H9 (cell line): ENCODE measurements at regions not wholly inside any gene's neighbourhood (a gene's known extent, or its start where the extent isn't known, plus 50 kb on each side); places are given as distances from the start of the nearest gene placed in this dataset.
"Not testable (repeated sequence)": the region's sequence is repeated elsewhere in the genome, so short reads cannot be mapped to it uniquely, and the experiment has no call there.

Experiments used
- DNase-seq: peaks from one replicate; pipeline ENCODE4 v3.0.0-alpha.2; 2017
- H2AFZ ChIP-seq: one replicate; pipeline ENCODE4 v1.6.1; 2013; ENCODE audit warnings: mild to moderate bottlenecking, low read length, control low read depth, moderate library complexity
- H2AK5ac ChIP-seq: 2 replicates; pipeline ENCODE4 v1.6.1; 2013; ENCODE audit warnings: low read length, control low read depth, mixed read lengths; ENCODE audit not compliant: insufficient read length
- H2BK120ac ChIP-seq: one replicate; pipeline ENCODE4 v1.6.1; 2013; ENCODE audit warnings: low read depth, mild to moderate bottlenecking, low read length, control low read depth, inconsistent platforms; ENCODE audit not compliant: poor library complexity, severe bottlenecking
- H2BK12ac ChIP-seq: 2 replicates; pipeline ENCODE4 v1.6.1; 2013; ENCODE audit warnings: low read length, control low read depth, mixed read lengths, low read depth; ENCODE audit not compliant: insufficient read length
- H2BK15ac ChIP-seq: 2 replicates; pipeline ENCODE4 v1.6.1; 2013; ENCODE audit warnings: low read depth, low read length, control low read depth
- H2BK20ac ChIP-seq: one replicate; pipeline ENCODE4 v1.6.1; 2013; ENCODE audit warnings: low read depth, mild to moderate bottlenecking, low read length, control low read depth, inconsistent platforms; ENCODE audit not compliant: poor library complexity, severe bottlenecking
- H2BK5ac ChIP-seq: 2 replicates; pipeline ENCODE4 v1.6.1; 2013; ENCODE audit warnings: low read length, control low read depth, mixed read lengths; ENCODE audit not compliant: insufficient read length
- H3K14ac ChIP-seq: 2 replicates; pipeline ENCODE4 v1.6.1; 2013; ENCODE audit warnings: low read length, control low read depth; ENCODE audit not compliant: insufficient read depth
- H3K18ac ChIP-seq: 2 replicates; pipeline ENCODE4 v1.6.1; 2013; ENCODE audit warnings: low read depth, mild to moderate bottlenecking, mixed read lengths, low read length, control low read depth; ENCODE audit not compliant: insufficient read length
- H3K23ac ChIP-seq: 2 replicates; pipeline ENCODE4 v1.6.1; 2013; ENCODE audit warnings: low read length, control low read depth, mixed read lengths, low read depth; ENCODE audit not compliant: insufficient read length
- H3K23me2 ChIP-seq: 2 replicates; pipeline ENCODE4 v1.6.1; 2013; ENCODE audit warnings: low read depth, mild to moderate bottlenecking, mixed read lengths, low read length, control low read depth; ENCODE audit not compliant: insufficient read length, poor library complexity, severe bottlenecking
- H3K27ac ChIP-seq: 2 replicates; pipeline ENCODE4 v1.5.1; 2013; ENCODE audit warnings: low read length, control low read depth, mixed read lengths, low read depth; ENCODE audit not compliant: insufficient read length
- H3K27me3 ChIP-seq: 2 replicates; pipeline ENCODE4 v1.6.1; 2013; ENCODE audit warnings: low read length, control low read depth, inconsistent platforms; ENCODE audit not compliant: insufficient read depth
- H3K4ac ChIP-seq: 2 replicates; pipeline ENCODE4 v1.6.1; 2013; ENCODE audit warnings: low read depth, mild to moderate bottlenecking, control low read depth, inconsistent platforms, low read length, moderate library complexity
- H3K4me1 ChIP-seq: 2 replicates; pipeline ENCODE4 v1.6.1; 2013; ENCODE audit warnings: low read length, control low read depth, inconsistent platforms; ENCODE audit not compliant: insufficient read depth
- H3K4me2 ChIP-seq: 2 replicates; pipeline ENCODE4 v1.6.1; 2013; ENCODE audit warnings: low read length, control low read depth, mixed read lengths; ENCODE audit not compliant: insufficient read length, insufficient read depth
- H3K56ac ChIP-seq: 2 replicates; pipeline ENCODE4 v1.6.1; 2013; ENCODE audit warnings: low read depth, mild to moderate bottlenecking, mixed read lengths, low read length, control low read depth; ENCODE audit not compliant: insufficient read length
- H3K79me1 ChIP-seq: 2 replicates; pipeline ENCODE4 v1.6.1; 2013; ENCODE audit warnings: low read depth, mild to moderate bottlenecking, moderate library complexity, low read length, control low read depth, inconsistent platforms; ENCODE audit not compliant: insufficient read depth, poor library complexity, severe bottlenecking
- H3K79me2 ChIP-seq: 2 replicates; pipeline ENCODE4 v1.6.1; 2013; ENCODE audit warnings: low read length, control low read depth, inconsistent platforms; ENCODE audit not compliant: insufficient read depth
- H3K9ac ChIP-seq: 2 replicates; pipeline ENCODE4 v1.6.1; 2013; ENCODE audit warnings: low read length, control low read depth, mixed read lengths; ENCODE audit not compliant: insufficient read length; ENCODE audit errors: extremely low read depth
- H3K9me3 ChIP-seq: one replicate; pipeline ENCODE4 v1.6.1; 2013; ENCODE audit warnings: low read depth, low read length, inconsistent platforms; ENCODE audit not compliant: control insufficient read depth
- H3T11ph ChIP-seq: one replicate; pipeline ENCODE4 v1.6.1; 2013; ENCODE audit warnings: mild to moderate bottlenecking, low read length, control low read depth, inconsistent platforms
- H4K20me1 ChIP-seq: one replicate; pipeline ENCODE4 v1.6.1; 2013; ENCODE audit not compliant: control insufficient read depth, insufficient read length, insufficient read depth
- H4K5ac ChIP-seq: 2 replicates; pipeline ENCODE4 v1.6.1; 2013; ENCODE audit warnings: low read depth, mild to moderate bottlenecking, mixed read lengths, low read length, control low read depth; ENCODE audit not compliant: insufficient read length
- H4K8ac ChIP-seq: replicated peaks from 2 replicates; pipeline ENCODE4 v1.6.1; 2013; ENCODE audit warnings: low read length, control low read depth, mixed read lengths, low read depth; ENCODE audit not compliant: insufficient read length
- H4K91ac ChIP-seq: 2 replicates; pipeline ENCODE4 v1.6.1; 2013; ENCODE audit warnings: low read depth, mild to moderate bottlenecking, moderate library complexity, mixed read lengths, low read length, control low read depth; ENCODE audit not compliant: insufficient read length
- H3K27ac Mint-ChIP-seq, 3 experiments: 2 replicates in 2 of 3; 3 replicates in 1 of 3; pipeline ENCODE4 v1.8.0; 2020 to 2021; ENCODE audit warnings: mixed read lengths in 3 of 3, mild to moderate bottlenecking in 1 of 3, moderate library complexity in 1 of 3
- H3K27me3 Mint-ChIP-seq: 2 replicates; pipeline ENCODE4 v1.8.0; 2021; ENCODE audit warnings: low read depth, mild to moderate bottlenecking, moderate library complexity, mixed read lengths
- H3K36me3 Mint-ChIP-seq, 3 experiments: 2 replicates in 2 of 3; 3 replicates in 1 of 3; pipeline ENCODE4 v1.8.0; 2020 to 2021; ENCODE audit warnings: low read depth in 3 of 3, mixed read lengths in 3 of 3; ENCODE audit not compliant: insufficient read depth in 1 of 3
- H3K4me1 Mint-ChIP-seq, 2 experiments: 2 replicates each; pipeline ENCODE4 v1.8.0; 2020; ENCODE audit warnings: mixed read lengths in 2 of 2
- H3K4me3 Mint-ChIP-seq, 2 experiments: 2 replicates in 1 of 2; 3 replicates in 1 of 2; pipeline ENCODE4 v1.8.0; 2020 to 2021; ENCODE audit warnings: mild to moderate bottlenecking in 2 of 2, mixed read lengths in 2 of 2, moderate library complexity in 1 of 2
- H3K9me3 Mint-ChIP-seq, 2 experiments: 2 replicates in 1 of 2; 3 replicates in 1 of 2; pipeline ENCODE4 v1.8.0; 2020; ENCODE audit warnings: mild to moderate bottlenecking in 2 of 2, mixed read lengths in 2 of 2, moderate library complexity in 1 of 2
- WGBS: extraction: QIAGEN DNeasy Blood & Tissue Kit; methylation state at CpG from one replicate; pipeline ENCODE4 v1.1.7; 2013; ENCODE audit warnings: missing lambda C conversion rate, low lambda C conversion rate, mixed read lengths; ENCODE audit not compliant: insufficient read length; ENCODE audit errors: extremely low coverage; 5-methylcytosine and 5-hydroxymethylcytosine counted together

DNA sequence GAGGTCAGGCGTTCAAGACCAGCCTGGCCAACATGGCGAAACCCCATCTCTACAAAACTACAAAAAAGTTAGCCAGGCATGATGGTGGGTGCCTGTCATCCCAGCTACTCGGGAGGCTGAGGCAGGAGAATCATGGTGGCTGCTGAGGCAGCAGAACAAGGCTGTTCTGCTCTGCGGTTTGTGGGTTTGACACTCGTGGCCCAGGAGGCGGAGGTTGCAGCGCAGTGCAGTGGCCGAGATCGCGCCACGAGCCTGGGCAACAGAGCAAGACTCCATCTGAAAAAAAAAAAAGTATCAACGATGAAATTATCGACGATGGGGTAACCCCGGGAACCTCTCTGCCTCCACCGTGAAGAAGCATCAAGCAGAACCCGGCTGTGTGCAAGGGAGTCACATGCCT, 5478.8 kb upstream of the TPTE start:
- not testable (repeated sequence) for H3K4ac ChIP-seq, H3K23me2 ChIP-seq, H3K9me3 Mint-ChIP-seq, H3K9me3 ChIP-seq, H3K18ac ChIP-seq, DNase-seq, H3K4me1 ChIP-seq, H2BK12ac ChIP-seq, H3K27me3 ChIP-seq, H3K79me2 ChIP-seq, H2BK20ac ChIP-seq, H3K27ac ChIP-seq, H3K36me3 Mint-ChIP-seq, H3K4me1 Mint-ChIP-seq, H4K8ac ChIP-seq, H4K91ac ChIP-seq, H3K4me2 ChIP-seq, H4K5ac ChIP-seq, H2AK5ac ChIP-seq, H2AFZ ChIP-seq, H4K20me1 ChIP-seq, H2BK15ac ChIP-seq, H3K14ac ChIP-seq, H3K9ac ChIP-seq, H3K27ac Mint-ChIP-seq, H3K27me3 Mint-ChIP-seq, H3K79me1 ChIP-seq, H3K56ac ChIP-seq, H2BK120ac ChIP-seq, H3T11ph ChIP-seq, H3K4me3 Mint-ChIP-seq, H3K23ac ChIP-seq, H2BK5ac ChIP-seq
- WGBS = no CpG with 5 or more reads among the region's 17 CpGs

- no CpG with 5 or more reads among the region's 7 CpGs for WGBS
- not testable (repeated sequence) for H2AK5ac ChIP-seq
Observed at GRCh38 chr21:5044812-5045211, 5476.6 kb upstream of the TPTE start.

More at GRCh38 chr21:5044812-5045211, 5476.6 kb upstream of the TPTE start:
- H3K4me1 Mint-ChIP-seq, H3K56ac ChIP-seq, DNase-seq, H3K36me3 Mint-ChIP-seq, H3K14ac ChIP-seq, H3K27ac ChIP-seq, H4K8ac ChIP-seq, H3K9me3 Mint-ChIP-seq, H3K27me3 ChIP-seq, H3K79me2 ChIP-seq, H3K23me2 ChIP-seq, H3K4ac ChIP-seq, H2BK15ac ChIP-seq, H3K27me3 Mint-ChIP-seq, H3K18ac ChIP-seq, H3K4me1 ChIP-seq, H4K5ac ChIP-seq, H2BK120ac ChIP-seq, H2BK12ac ChIP-seq, H3K79me1 ChIP-seq, H3T11ph ChIP-seq, H2AFZ ChIP-seq, H3K4me3 Mint-ChIP-seq, H3K4me2 ChIP-seq, H4K20me1 ChIP-seq, H3K9ac ChIP-seq, H3K9me3 ChIP-seq, H4K91ac ChIP-seq, H2BK20ac ChIP-seq, H2BK5ac ChIP-seq, H3K23ac ChIP-seq, H3K27ac Mint-ChIP-seq: not testable (repeated sequence)
